HL-60 (cell line): ENCODE measurements at regions not wholly inside any gene's neighbourhood (a gene's known extent, or its start where the extent isn't known, plus 50 kb on each side); places are given as distances from the start of the nearest gene placed in this dataset.

ENCODE experiments used
- DNase-seq, 2 experiments: peaks; one replicate each; pipeline ENCODE4 v3.0.0-alpha.2; 2010 to 2020; ENCODE audit warnings: low read depth in 1 of 2, low spot score in 1 of 2
- H3K27ac ChIP-seq: fragments of 250-450 bp; sonication (Bioruptor Pico); replicated peaks from 2 replicates; pipeline ENCODE4 v1.5.1; 2020; ENCODE audit warnings: mild to moderate bottlenecking, moderate library complexity
- H3K27me3 ChIP-seq: fragments of 250-450 bp; sonication (Bioruptor Pico); 2 replicates; pipeline ENCODE4 v1.5.1; 2021; ENCODE audit warnings: mild to moderate bottlenecking, moderate library complexity; ENCODE audit not compliant: insufficient read depth, poor library complexity, severe bottlenecking
- H3K4me3 ChIP-seq: replicated peaks from 2 replicates; pipeline ENCODE4 v1.5.1; 2011; ENCODE audit warnings: mild to moderate bottlenecking, control low read depth, low read length; ENCODE audit not compliant: insufficient read depth
- GABPA ChIP-seq: IDR thresholded peaks from 2 replicates; pipeline ENCODE4 v1.6.1; 2012; ENCODE audit warnings: low read depth
- POLR2AphosphoS5 ChIP-seq: IDR thresholded peaks from 2 replicates; pipeline ENCODE4 v1.6.1; 2012; ENCODE audit warnings: low read depth
- SPI1 ChIP-seq: IDR thresholded peaks from 2 replicates; pipeline ENCODE4 v1.6.1; 2012; ENCODE audit warnings: low read depth, mild to moderate bottlenecking, borderline replicate concordance
- TF ChIP-seq, protein P1 (sequence below): IDR thresholded peaks from one replicate; pipeline ENCODE4 v1.5.1; 2011; ENCODE audit warnings: low read length, control low read depth, inconsistent platforms; ENCODE audit not compliant: insufficient read depth
- TF ChIP-seq, protein P2 (sequence below): IDR thresholded peaks from 2 replicates; pipeline ENCODE4 v1.6.1; 2012; ENCODE audit warnings: low read depth; ENCODE audit not compliant: insufficient replicate concordance

DNA sequence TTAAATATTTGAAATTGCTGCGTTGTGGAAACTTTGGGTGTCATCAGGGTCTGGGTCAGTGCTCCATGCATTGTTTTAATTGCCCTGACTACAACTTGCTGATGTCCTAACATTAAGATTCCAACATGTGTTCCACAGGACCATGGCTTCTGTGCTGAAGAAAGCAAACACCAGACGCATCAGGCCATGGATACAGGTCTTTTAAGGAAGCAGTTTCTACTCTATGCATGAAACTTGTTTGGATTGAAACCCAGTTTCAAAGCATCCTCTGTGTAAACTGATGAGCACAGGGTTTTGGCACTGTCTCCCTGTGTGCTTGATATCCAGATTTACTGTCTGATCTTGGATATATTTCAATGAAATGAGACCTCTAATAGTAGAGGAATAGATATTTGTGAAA lies 328.4 kb upstream of the SLC10A2 start:
- Histone ChIP-seq H3K4me3 (no peak overlapping the region), H3K27ac (no peak overlapping the region), H3K27me3 (no peaks in the 10 kb centered on the region)
- DNase-seq, result no peak
- no peak for TF ChIP-seq GABPA
- TF ChIP-seq, protein P1, sequence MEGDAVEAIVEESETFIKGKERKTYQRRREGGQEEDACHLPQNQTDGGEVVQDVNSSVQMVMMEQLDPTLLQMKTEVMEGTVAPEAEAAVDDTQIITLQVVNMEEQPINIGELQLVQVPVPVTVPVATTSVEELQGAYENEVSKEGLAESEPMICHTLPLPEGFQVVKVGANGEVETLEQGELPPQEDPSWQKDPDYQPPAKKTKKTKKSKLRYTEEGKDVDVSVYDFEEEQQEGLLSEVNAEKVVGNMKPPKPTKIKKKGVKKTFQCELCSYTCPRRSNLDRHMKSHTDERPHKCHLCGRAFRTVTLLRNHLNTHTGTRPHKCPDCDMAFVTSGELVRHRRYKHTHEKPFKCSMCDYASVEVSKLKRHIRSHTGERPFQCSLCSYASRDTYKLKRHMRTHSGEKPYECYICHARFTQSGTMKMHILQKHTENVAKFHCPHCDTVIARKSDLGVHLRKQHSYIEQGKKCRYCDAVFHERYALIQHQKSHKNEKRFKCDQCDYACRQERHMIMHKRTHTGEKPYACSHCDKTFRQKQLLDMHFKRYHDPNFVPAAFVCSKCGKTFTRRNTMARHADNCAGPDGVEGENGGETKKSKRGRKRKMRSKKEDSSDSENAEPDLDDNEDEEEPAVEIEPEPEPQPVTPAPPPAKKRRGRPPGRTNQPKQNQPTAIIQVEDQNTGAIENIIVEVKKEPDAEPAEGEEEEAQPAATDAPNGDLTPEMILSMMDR, result no peak
- no peak for TF ChIP-seq POLR2AphosphoS5
- no peak for TF ChIP-seq SPI1
- TF ChIP-seq, protein P2, sequence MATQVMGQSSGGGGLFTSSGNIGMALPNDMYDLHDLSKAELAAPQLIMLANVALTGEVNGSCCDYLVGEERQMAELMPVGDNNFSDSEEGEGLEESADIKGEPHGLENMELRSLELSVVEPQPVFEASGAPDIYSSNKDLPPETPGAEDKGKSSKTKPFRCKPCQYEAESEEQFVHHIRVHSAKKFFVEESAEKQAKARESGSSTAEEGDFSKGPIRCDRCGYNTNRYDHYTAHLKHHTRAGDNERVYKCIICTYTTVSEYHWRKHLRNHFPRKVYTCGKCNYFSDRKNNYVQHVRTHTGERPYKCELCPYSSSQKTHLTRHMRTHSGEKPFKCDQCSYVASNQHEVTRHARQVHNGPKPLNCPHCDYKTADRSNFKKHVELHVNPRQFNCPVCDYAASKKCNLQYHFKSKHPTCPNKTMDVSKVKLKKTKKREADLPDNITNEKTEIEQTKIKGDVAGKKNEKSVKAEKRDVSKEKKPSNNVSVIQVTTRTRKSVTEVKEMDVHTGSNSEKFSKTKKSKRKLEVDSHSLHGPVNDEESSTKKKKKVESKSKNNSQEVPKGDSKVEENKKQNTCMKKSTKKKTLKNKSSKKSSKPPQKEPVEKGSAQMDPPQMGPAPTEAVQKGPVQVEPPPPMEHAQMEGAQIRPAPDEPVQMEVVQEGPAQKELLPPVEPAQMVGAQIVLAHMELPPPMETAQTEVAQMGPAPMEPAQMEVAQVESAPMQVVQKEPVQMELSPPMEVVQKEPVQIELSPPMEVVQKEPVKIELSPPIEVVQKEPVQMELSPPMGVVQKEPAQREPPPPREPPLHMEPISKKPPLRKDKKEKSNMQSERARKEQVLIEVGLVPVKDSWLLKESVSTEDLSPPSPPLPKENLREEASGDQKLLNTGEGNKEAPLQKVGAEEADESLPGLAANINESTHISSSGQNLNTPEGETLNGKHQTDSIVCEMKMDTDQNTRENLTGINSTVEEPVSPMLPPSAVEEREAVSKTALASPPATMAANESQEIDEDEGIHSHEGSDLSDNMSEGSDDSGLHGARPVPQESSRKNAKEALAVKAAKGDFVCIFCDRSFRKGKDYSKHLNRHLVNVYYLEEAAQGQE, result no peak

DNA sequence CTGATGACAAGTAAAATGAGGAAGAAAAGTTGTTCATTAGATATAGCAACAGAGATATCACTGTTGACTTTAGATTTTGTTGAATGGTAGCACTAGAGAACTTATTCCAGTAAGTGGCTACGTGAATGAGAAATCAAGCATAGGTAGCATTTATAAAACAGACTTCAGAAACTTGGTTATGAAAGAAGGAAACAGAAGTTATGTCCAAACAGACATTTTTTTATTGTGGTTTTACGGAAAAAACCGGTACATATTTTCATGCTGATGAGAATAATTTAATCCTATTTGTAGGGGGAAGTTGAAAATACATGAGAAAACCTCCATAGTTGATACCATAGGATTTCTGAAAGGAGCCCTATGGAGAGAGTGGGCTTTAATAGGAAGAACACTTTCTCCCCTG lies 325.7 kb upstream of the SLC10A2 start:
- no peak for DNase-seq
- Histone ChIP-seq H3K27me3 (no peaks in the 10 kb centered on the region), H3K4me3 (no peak overlapping the region), H3K27ac (no peak overlapping the region)
- TF ChIP-seq POLR2AphosphoS5, result no peak
- TF ChIP-seq SPI1, result no peak
- TF ChIP-seq, protein P2, result no peak
- TF ChIP-seq, protein P1, result no peak
- TF ChIP-seq GABPA, result no peak

DNA sequence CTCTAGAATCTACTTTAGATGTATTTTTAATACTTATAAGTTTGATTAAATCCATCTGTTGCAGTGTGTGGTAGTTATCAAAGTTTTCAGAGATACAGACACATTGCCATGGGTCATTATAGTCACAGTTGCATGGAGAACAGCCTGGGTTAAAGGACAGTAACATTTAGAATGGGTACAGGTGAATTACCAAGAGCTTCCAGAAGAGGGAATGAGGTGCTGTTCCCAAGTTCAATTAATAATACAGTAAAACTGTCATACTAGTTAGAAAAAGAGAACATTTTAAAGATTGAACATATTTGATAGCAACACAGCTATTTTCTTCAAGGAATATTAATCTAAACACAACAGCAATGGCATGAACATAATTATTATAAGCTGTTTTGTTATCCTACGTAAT lies 322.6 kb upstream of the SLC10A2 start:
- H3K4me3 ChIP-seq, result no peak overlapping the region
- DNase-seq, result no peak
- H3K27me3 ChIP-seq, result no peaks in the 10 kb centered on the region
- no peak overlapping the region for H3K27ac ChIP-seq
- TF ChIP-seq, protein P1, result no peak
- TF ChIP-seq, protein P2, result no peak
- TF ChIP-seq GABPA (no peak), SPI1 (no peak), POLR2AphosphoS5 (no peak)
